ENCODE measurements at regions not wholly inside any gene's neighbourhood (a gene's known extent, or its start where the extent isn't known, plus 50 kb on each side); places are given as distances from the start of the nearest gene placed in this dataset.

GRCh38 chr15:70443486-70444273 lies 319.7 kb downstream of the UACA start:
- no peak for DNase-seq (ENCODE audit: low read depth)

- DNase-seq (ENCODE audit: low read depth): no peak
Observed at GRCh38 chr15:70442616-70443321, 320.6 kb downstream of the UACA start.

DNA sequence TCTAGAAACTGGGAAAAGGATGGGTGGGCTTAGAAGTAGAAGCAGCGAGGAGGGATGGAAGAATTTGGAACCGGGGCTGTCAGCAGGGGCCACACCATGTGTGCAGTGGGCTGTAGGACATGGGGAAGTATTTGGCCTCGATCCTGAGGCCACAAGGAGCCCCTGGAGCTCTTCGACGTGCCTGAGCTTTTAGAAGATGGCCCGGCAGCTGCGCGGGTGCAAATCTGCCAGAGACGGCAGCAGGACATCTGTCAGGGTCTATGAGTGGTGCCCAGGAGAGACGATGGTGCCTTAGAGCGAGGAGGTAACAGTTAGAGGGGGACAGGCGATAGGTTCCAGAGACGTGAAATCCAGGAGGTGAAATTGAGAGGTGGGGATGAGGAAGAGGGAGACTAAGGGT lies 321.1 kb downstream of the UACA start:
- DNase-seq (ENCODE audit: low read depth): no peak

- DNase-seq (ENCODE audit: low read depth): no peak
Observed at GRCh38 chr15:70440416-70441138, 322.8 kb downstream of the UACA start.

DNA sequence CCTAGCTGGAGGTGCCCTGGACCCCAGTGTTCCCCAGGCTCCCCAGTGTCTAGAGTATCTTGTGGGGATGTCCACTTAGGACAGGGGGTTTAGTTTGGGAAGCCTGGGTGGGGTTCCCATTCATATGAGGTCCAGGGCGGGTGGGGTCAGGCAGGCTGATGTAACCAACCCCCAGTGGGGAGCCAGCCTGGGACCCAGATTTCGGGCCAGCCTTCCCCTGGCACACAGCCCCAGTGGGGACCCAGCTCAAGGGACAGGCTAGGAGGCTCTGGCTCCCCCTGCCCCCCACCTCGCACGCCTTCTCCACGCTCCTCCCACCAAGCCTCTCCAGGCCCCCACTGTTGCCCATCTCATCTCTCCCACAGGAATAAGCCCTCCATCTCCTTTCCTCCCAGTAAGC lies 323.5 kb downstream of the UACA start:
- DNase-seq (ENCODE audit: low read depth): no peak

DNA sequence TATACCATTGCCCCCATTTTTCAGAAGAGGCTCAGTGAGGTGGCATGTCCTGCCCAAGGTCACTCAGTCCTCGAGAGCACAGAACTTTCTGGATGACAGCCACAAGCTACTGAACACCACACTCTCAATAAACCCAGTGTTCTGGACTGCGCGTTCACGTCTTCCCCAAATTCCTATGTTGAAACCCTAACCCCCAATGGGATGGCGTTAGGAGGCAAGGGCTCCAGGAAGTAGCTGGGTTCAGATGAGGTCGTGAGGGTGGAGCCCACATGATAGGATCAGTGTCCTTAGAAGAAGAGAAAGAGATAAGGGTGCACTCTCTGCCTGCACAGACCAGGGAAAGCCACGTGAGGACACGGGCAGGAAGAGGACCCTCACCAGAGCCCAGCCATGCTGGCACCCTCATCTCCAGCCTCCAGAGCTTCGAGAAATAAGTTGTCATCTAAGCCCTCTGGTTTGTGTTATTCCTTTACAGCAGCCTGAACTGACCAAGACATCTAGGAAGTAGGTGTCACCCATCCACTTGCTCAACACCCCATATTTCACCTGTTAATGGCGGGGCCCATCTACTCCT lies 324.0 kb downstream of the UACA start:
- no peak for DNase-seq (ENCODE audit: low read depth)

DNA sequence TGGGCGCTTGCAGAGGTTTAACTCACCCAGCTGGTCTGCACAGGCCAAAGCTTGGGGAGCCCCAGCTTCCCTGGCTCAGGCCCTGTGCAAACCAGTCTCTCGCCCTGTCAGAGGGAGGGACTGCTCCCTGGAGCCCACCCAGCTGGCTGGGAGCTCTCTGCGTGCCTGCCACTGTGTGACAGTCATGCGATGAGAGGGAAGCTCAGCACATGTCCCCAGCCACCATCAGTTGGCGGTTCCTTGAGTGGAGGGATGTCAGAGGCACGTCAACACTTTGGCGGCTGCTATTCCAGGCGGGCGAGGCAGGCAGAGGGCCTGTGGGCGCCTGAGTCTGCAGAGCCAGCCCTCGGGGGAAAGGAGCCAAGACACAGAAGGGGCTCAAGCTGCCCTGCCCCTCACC lies 324.6 kb downstream of the UACA start:
- DNase-seq (ENCODE audit: low read depth): no peak

GRCh38 chr15:70437882-70438451 lies 325.4 kb downstream of the UACA start:
- no peak for DNase-seq (ENCODE audit: low read depth)

- no peak for DNase-seq (ENCODE audit: low read depth)
Observed at GRCh38 chr15:70437089-70437488, 326.3 kb downstream of the UACA start.

DNA sequence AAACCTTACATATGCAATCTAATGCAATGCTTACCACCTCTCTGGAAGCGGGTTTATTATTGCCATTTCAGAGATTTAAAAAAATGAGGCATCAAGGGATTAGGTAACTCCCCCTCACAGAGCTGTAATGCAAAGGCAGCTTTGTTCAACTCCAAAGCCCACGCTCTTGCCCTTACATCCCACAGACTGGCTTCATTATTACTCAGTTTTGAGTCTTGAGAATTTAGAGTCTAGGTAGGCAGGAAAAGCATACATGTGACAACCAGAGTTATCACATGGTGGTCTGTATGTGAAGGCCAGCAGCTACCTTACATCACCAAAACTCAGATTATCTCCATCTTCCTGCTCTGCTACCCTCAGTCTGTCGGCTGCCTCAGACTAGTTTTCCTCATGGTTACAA lies 326.9 kb downstream of the UACA start:
- no peak for DNase-seq (ENCODE audit: low read depth)

GRCh38 chr15:70435872-70436271 lies 327.5 kb downstream of the UACA start:
- no peak for DNase-seq (ENCODE audit: low read depth)

DNA sequence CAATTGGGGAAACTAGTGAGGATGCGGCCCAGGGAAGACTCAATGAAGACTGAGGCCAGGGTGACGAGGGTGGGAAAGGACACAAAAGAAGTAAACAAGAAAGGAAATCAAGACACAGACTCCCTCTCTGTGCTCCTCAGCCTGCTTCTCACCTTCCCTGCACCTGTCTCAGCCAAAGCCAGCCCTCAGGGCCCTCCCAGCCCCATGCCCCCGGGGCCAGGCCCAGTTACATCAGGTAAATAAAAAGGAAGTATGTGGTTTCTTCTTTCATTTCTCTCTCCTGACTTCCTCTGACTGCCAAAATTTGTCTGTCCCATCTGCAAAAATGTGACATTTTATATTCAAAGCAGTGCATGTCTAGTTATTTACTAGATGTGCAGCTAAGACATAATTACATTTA lies 328.0 kb downstream of the UACA start:
- no peak for DNase-seq (ENCODE audit: low read depth)

GRCh38 chr15:70433586-70434324 lies 329.6 kb downstream of the UACA start:
- DNase-seq (ENCODE audit: low read depth): no peak

DNA sequence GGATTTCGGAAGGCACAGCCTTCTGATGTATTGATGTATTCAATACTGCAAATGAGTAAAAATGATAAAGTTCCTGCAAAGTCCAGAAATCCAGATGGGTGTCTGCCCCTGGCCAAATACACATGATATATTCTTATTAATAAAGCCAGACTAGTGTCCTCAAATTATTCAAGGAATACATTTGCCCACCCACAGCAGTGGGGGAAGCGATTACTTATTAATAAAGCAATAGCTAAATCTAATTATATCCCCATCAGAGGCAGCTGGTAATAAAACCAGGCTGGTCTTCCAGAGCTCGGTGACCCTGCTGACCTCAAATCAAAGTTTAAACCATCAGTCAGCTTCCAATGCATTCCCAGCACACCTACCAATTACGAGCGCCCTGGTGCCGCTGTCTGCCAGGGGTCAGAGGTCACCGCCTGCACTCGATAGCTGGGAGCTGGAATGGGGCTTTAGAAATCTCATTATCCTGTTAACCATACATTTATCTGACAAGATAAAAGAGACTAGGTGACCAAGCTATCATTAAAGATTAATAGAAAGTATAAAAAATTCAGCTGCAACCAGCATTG lies 330.3 kb downstream of the UACA start:
- DNase-seq (ENCODE audit: low read depth): no peak

DNA sequence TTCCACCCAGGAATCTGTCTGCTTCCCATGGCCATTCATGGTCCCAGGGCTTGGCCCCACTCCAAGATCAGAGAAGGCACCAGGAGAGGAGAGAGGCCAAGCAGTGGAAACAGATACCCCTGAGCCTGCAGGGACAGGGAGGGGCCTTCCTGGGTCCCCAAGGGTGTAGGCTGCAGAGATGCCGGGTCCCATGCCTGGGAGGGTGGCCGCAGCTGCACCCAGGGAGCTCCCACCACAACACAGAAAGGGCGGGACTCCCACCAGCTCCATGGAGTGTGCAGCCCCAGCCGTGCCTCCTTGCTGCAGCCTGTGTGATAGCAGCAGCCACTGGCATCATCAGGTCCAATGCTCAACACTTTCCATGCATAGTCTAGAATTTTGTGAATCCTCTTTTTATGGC lies 331.5 kb downstream of the UACA start:
- DNase-seq (ENCODE audit: low read depth): no peak

GRCh38 chr15:70430069-70430468 lies 332.4 kb upstream of the TLE3 start:
- DNase-seq (ENCODE audit: low read depth): no peak

- no peak for DNase-seq (ENCODE audit: low read depth)
Observed at GRCh38 chr15:70429056-70429722, 331.5 kb upstream of the TLE3 start.

GRCh38 chr15:70428211-70428822 lies 330.6 kb upstream of the TLE3 start:
- DNase-seq (ENCODE audit: low read depth): no peak

DNA sequence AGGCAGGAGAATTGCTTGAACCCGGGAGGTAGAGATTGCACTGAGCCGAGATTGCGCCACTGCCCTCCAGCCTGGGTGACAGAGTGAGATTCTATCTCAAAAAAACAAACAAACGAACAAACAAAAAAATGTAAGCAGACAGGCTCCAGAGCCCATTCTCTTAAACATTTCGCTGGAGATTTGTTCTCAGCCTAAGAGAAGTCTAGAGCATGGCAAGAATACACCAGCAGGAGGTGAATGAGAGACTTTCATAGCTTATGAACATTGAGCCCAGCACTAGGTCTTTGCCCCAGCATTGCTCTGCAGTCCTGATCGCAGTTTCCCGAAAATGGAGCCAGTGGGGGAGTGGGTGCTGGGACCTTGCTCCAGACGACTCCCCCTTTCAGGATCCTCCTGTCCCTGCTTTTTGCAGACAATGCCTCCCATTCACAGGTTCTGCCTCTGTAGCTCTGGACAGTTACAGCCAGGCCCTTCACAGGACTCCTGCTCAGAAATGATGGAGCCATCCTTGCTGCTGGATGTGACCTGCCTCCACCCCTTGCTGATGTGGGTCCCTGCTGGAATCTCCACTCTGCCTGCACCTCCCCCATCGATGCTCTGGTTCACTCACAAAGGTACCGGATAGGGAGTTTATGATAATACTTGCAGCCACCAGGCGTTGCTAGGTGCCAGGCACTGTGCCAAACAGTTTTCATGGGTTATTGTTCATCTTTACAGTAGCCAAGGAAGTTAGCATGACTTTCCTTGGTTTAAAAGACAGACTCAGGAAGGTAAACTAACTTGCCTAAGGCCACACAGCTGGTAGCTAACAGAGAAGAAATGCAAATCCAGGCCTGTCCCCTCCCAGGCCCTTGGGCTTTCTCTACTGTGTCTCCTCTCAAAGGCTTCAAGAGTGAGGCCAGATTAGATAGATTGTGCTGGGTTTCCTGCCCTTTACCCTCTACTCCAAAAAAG lies 329.7 kb upstream of the TLE3 start:
- DNase-seq (ENCODE audit: low read depth): no peak
